ENCODE measurements at regions not wholly inside any gene's neighbourhood (a gene's known extent, or its start where the extent isn't known, plus 50 kb on each side); places are given as distances from the start of the nearest gene placed in this dataset.

DNA sequence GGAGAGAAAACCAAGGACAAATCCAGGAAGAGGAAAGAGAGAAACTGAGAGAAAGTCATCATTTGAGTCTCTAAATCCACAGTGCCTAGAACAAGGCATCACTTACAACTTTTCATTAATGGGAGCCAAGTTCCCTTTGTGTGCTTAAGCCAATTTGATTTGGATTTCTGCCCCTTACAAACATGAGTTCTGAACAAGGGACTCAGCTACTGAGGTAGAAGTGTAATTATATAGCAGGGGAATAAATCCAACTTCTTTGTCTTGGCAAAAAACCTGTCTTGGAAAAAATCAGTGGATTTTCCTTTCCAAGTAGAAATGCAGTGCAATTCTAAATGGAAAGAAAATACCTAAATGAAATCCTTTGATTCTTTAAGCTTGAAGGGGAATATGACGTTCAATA is 307.2 kb upstream of the CNTN3 start:
- H4K20me1 ChIP-seq (ENCODE audit: insufficient read depth, low read length) = no peaks in the 10 kb centered on the region
- H3K9ac ChIP-seq (ENCODE audit: low read length) = no peak overlapping the region
- no peak overlapping the region for H3K4me3 ChIP-seq (ENCODE audit: low read depth, low read length, poor library complexity, severe bottlenecking)
- H3K36me3 ChIP-seq (ENCODE audit: insufficient read depth, low read length) = no peaks in the 10 kb centered on the region
- H3K79me2 ChIP-seq (ENCODE audit: insufficient read depth, low read length) = no peaks in the 10 kb centered on the region
- no peaks in the 10 kb centered on the region for H3K27me3 ChIP-seq (ENCODE audit: insufficient read depth, low read length)
- no peak overlapping the region for H3K27ac ChIP-seq (ENCODE audit: low read depth, low read length, poor library complexity, severe bottlenecking)
- no peaks in the 10 kb centered on the region for H3K9me2 ChIP-seq (ENCODE audit: low read depth, low read length)
- H3F3A ChIP-seq (ENCODE audit: insufficient read depth, low read length) = no peaks in the 10 kb centered on the region
- no peaks in the 10 kb centered on the region for H3K4me1 ChIP-seq (ENCODE audit: insufficient read depth, low read length, severe bottlenecking)
- no peaks in the 10 kb centered on the region for H3K9me3 ChIP-seq (ENCODE audit: low read length)
- TF ChIP-seq, protein P1, sequence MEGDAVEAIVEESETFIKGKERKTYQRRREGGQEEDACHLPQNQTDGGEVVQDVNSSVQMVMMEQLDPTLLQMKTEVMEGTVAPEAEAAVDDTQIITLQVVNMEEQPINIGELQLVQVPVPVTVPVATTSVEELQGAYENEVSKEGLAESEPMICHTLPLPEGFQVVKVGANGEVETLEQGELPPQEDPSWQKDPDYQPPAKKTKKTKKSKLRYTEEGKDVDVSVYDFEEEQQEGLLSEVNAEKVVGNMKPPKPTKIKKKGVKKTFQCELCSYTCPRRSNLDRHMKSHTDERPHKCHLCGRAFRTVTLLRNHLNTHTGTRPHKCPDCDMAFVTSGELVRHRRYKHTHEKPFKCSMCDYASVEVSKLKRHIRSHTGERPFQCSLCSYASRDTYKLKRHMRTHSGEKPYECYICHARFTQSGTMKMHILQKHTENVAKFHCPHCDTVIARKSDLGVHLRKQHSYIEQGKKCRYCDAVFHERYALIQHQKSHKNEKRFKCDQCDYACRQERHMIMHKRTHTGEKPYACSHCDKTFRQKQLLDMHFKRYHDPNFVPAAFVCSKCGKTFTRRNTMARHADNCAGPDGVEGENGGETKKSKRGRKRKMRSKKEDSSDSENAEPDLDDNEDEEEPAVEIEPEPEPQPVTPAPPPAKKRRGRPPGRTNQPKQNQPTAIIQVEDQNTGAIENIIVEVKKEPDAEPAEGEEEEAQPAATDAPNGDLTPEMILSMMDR (IDR thresholded peaks at IDR 0.05; ENCODE audit: low read length) = no peak
- no peak for TF ChIP-seq EZH2 (IDR thresholded peaks at IDR 0.05; ENCODE audit: borderline replicate concordance, low read length)
- no peak overlapping the region for H2AFZ ChIP-seq (ENCODE audit: low read length)
- H3K4me2 ChIP-seq (ENCODE audit: low read length) = no peak overlapping the region

DNA sequence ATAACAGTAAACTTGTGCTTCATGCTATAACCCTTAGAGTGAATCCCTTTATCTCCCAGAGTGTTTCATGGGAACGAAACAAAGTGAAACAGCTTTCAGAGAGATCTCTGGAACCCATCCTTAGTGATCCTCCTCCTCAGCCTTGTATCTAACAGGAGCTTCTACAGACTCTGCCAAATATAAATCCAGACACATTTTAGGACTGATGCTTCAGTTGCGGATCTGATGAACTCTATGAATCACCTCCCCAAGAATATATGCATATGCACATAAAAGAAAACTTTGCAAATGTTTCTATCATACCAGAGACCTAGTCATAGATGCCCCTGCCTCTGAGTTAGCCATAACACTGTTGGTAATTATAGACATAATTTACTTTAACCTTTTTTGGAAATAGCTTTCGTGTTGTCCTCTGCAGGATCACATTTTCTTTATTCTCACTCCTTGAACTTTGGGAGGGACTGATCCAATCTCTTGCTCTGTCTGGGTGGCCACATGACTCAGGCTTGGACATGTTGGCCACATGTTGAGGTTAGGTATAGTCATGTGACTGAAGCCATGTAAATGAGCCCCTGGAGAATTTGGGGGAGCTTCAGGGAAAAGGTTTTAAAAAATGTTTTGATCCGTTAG is 306.4 kb upstream of the CNTN3 start:
- no peak overlapping the region for H3K4me3 ChIP-seq (ENCODE audit: low read depth, low read length, poor library complexity, severe bottlenecking)
- no peak overlapping the region for H2AFZ ChIP-seq (ENCODE audit: low read length)
- TF ChIP-seq, protein P1 (IDR thresholded peaks at IDR 0.05; ENCODE audit: low read length) = no peak
- TF ChIP-seq EZH2 (IDR thresholded peaks at IDR 0.05; ENCODE audit: borderline replicate concordance, low read length) = no peak
- no peaks in the 10 kb centered on the region for H3K79me2 ChIP-seq (ENCODE audit: insufficient read depth, low read length)
- no peaks in the 10 kb centered on the region for H3K4me1 ChIP-seq (ENCODE audit: insufficient read depth, low read length, severe bottlenecking)
- no peaks in the 10 kb centered on the region for H4K20me1 ChIP-seq (ENCODE audit: insufficient read depth, low read length)
- no peak overlapping the region for H3K27ac ChIP-seq (ENCODE audit: low read depth, low read length, poor library complexity, severe bottlenecking)
- H3K9ac ChIP-seq (ENCODE audit: low read length) = no peak overlapping the region
- no peaks in the 10 kb centered on the region for H3F3A ChIP-seq (ENCODE audit: insufficient read depth, low read length)
- H3K9me3 ChIP-seq (ENCODE audit: low read length) = no peaks in the 10 kb centered on the region
- H3K36me3 ChIP-seq (ENCODE audit: insufficient read depth, low read length) = no peaks in the 10 kb centered on the region
- H3K4me2 ChIP-seq (ENCODE audit: low read length) = no peak overlapping the region
- no peaks in the 10 kb centered on the region for H3K27me3 ChIP-seq (ENCODE audit: insufficient read depth, low read length)
- no peaks in the 10 kb centered on the region for H3K9me2 ChIP-seq (ENCODE audit: low read depth, low read length)

DNA sequence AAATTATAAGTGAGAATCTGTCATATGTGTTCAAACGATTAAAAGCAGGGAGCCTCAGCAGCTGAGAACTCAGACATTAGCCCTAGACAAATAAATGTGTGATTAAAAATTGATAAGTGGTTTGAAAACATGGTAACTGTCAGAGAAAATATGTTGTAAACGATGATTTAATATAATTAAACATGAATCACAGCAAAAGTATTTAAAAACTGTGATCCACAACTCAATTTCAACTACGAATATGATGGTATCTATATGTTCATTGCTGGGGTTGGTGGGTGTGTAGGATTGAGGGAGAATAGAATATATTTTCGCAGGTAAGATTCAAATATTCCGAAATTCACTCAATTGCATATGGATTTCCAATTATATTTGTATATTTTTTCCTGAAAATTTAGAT is 302.2 kb upstream of the CNTN3 start:
- TF ChIP-seq, protein P1 (IDR thresholded peaks at IDR 0.05; ENCODE audit: low read length) = no peak
- no peak for TF ChIP-seq EZH2 (IDR thresholded peaks at IDR 0.05; ENCODE audit: borderline replicate concordance, low read length)
- no peaks in the 10 kb centered on the region for H3F3A ChIP-seq (ENCODE audit: insufficient read depth, low read length)
- no peak overlapping the region for H3K4me2 ChIP-seq (ENCODE audit: low read length)
- no peaks in the 10 kb centered on the region for H3K27me3 ChIP-seq (ENCODE audit: insufficient read depth, low read length)
- H3K27ac ChIP-seq (ENCODE audit: low read depth, low read length, poor library complexity, severe bottlenecking) = no peak overlapping the region
- H3K9ac ChIP-seq (ENCODE audit: low read length) = no peak overlapping the region
- H3K79me2 ChIP-seq (ENCODE audit: insufficient read depth, low read length) = no peaks in the 10 kb centered on the region
- H3K9me3 ChIP-seq (ENCODE audit: low read length) = no peaks in the 10 kb centered on the region
- H2AFZ ChIP-seq (ENCODE audit: low read length) = no peak overlapping the region
- H4K20me1 ChIP-seq (ENCODE audit: insufficient read depth, low read length) = no peaks in the 10 kb centered on the region
- no peaks in the 10 kb centered on the region for H3K36me3 ChIP-seq (ENCODE audit: insufficient read depth, low read length)
- no peaks in the 10 kb centered on the region for H3K4me1 ChIP-seq (ENCODE audit: insufficient read depth, low read length, severe bottlenecking)
- no peaks in the 10 kb centered on the region for H3K9me2 ChIP-seq (ENCODE audit: low read depth, low read length)
- H3K4me3 ChIP-seq (ENCODE audit: low read depth, low read length, poor library complexity, severe bottlenecking) = no peak overlapping the region

Measured in OCI-LY1 (cell line).